Calu3 (cell line): ENCODE measurements at regions not wholly inside any gene's neighbourhood (a gene's known extent, or its start where the extent isn't known, plus 50 kb on each side); places are given as distances from the start of the nearest gene placed in this dataset.

ENCODE experiments used
- BruUV-seq: library from RNA; stranded (reverse); fragments of 400-500 nt; replicated peaks from 2 replicates; lab custom pipeline; 2021; lab: Mats Ljungman, UMichigan
- CTCF ChIA-PET: fragments of 300-600 bp; sonication (Branson Sonifier 250); formaldehyde crosslinking; loops from one replicate; lab custom pipeline; 2022; ENCODE audit warnings: antibody characterized with exemption; lab: Charles Lee
- DNase-seq: peaks from one replicate; pipeline ENCODE4 v3.0.0; 2022
- H3K27ac Mint-ChIP-seq: one replicate; pipeline ENCODE4 v1.8.0; 2022; ENCODE audit warnings: mixed read lengths; ENCODE audit not compliant: unreplicated experiment
- H3K27me3 Mint-ChIP-seq: one replicate; pipeline ENCODE4 v1.8.0; 2022; ENCODE audit warnings: mixed read lengths; ENCODE audit not compliant: unreplicated experiment
- H3K36me3 Mint-ChIP-seq: one replicate; pipeline ENCODE4 v1.8.0; 2022; ENCODE audit warnings: mild to moderate bottlenecking, moderate library complexity, mixed read lengths; ENCODE audit not compliant: insufficient read depth, unreplicated experiment
- H3K4me1 Mint-ChIP-seq: one replicate; pipeline ENCODE4 v1.8.0; 2022; ENCODE audit warnings: mild to moderate bottlenecking, low read depth, mixed read lengths; ENCODE audit not compliant: unreplicated experiment
- H3K4me3 Mint-ChIP-seq: one replicate; pipeline ENCODE4 v1.8.0; 2022; ENCODE audit warnings: mild to moderate bottlenecking, low read depth, moderate library complexity, mixed read lengths; ENCODE audit not compliant: unreplicated experiment
- H3K9me3 Mint-ChIP-seq: one replicate; pipeline ENCODE4 v1.8.0; 2022; ENCODE audit warnings: low read depth, mixed read lengths; ENCODE audit not compliant: unreplicated experiment
- intact Hi-C: fragments of 100-400 bp; cut with micrococcal nuclease; formaldehyde crosslinking; loops from one replicate; pipeline ENCODE4 v1.10.0; 2022; ENCODE audit not compliant: unreplicated experiment
- TF ChIP-seq, protein P1 (sequence below): fragments of 200-600 bp; IDR thresholded peaks from one replicate; pipeline ENCODE4 v1.8.0; 2022; ENCODE audit warnings: antibody characterized with exemption; ENCODE audit not compliant: unreplicated experiment

- CTCF ChIA-PET, result interaction anchor here (0.7 to 0.8 kb wide), 2 partner anchors 41 to 367 kb away, joined by 5 to 7 read pairs; no protein-coding TSS in a partner anchor
- no peak overlapping the region for H3K27ac Mint-ChIP-seq
- no TSS peak for BruUV-seq
These were observed 83.0 kb upstream of the DLG1 start for GRCh38 chr3:197381371-197381770.

DNA sequence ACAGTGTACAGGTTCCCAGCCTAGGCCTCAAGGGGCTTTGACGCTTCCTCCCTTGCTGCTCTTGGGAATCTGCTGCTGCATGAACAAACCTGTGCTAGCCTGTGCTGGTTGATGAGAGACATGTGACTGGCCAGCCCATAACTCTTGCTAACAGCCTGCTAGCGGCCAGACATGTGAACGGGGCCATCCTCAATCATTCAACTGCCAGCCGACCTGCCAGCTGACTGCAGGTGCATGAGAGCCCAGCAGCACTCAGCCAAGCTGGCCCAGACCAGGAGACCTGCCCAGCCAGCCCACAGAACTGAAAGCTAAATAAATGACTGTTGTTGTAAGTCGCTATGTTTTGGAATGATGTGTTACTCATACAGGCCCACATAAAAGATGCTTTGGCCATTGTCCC lies 82.4 kb upstream of the DLG1 start:
- intact Hi-C loops, result no loop called here
- Mint-ChIP-seq H3K4me3 (no peak overlapping the region), H3K36me3 (no peaks in the 10 kb centered on the region), H3K4me1 (no peaks in the 10 kb centered on the region), H3K9me3 (no peaks in the 10 kb centered on the region), H3K27me3 (no peaks in the 10 kb centered on the region), H3K27ac (no peak overlapping the region)
- TF ChIP-seq, protein P1, sequence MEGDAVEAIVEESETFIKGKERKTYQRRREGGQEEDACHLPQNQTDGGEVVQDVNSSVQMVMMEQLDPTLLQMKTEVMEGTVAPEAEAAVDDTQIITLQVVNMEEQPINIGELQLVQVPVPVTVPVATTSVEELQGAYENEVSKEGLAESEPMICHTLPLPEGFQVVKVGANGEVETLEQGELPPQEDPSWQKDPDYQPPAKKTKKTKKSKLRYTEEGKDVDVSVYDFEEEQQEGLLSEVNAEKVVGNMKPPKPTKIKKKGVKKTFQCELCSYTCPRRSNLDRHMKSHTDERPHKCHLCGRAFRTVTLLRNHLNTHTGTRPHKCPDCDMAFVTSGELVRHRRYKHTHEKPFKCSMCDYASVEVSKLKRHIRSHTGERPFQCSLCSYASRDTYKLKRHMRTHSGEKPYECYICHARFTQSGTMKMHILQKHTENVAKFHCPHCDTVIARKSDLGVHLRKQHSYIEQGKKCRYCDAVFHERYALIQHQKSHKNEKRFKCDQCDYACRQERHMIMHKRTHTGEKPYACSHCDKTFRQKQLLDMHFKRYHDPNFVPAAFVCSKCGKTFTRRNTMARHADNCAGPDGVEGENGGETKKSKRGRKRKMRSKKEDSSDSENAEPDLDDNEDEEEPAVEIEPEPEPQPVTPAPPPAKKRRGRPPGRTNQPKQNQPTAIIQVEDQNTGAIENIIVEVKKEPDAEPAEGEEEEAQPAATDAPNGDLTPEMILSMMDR, result no peak
- no TSS peak for BruUV-seq
- CTCF ChIA-PET, result interaction anchor here (0.8 kb wide), 1 partner anchor 41 kb away, joined by 5 read pairs; no protein-coding TSS in a partner anchor
- DNase-seq, result no peak

More at GRCh38 chr3:197381371-197381770, 83.0 kb upstream of the DLG1 start:
- H3K4me3 Mint-ChIP-seq, result no peak overlapping the region
- no peaks in the 10 kb centered on the region for H3K36me3 Mint-ChIP-seq
- TF ChIP-seq, protein P1, result no peak
- no peaks in the 10 kb centered on the region for H3K4me1 Mint-ChIP-seq
- DNase-seq, result no peak
- no peaks in the 10 kb centered on the region for H3K9me3 Mint-ChIP-seq
- H3K27me3 Mint-ChIP-seq, result no peaks in the 10 kb centered on the region
- intact Hi-C loops, result no loop called here

- Mint-ChIP-seq H3K36me3 (no peaks in the 10 kb centered on the region), H3K4me3 (no peak overlapping the region), H3K27me3 (no peaks in the 10 kb centered on the region), H3K27ac (no peak overlapping the region), H3K9me3 (no peaks in the 10 kb centered on the region), H3K4me1 (no peaks in the 10 kb centered on the region)
- intact Hi-C loops, result loop anchor here (10.0 kb wide), 1 partner anchor 126 kb away; no protein-coding TSS in a partner anchor
- DNase-seq, result no peak
- BruUV-seq, result no TSS peak
- TF ChIP-seq, protein P1, result no peak
- CTCF ChIA-PET, result no interaction called here
These were observed 80.7 kb upstream of the DLG1 start for GRCh38 chr3:197378985-197379718.

DNA sequence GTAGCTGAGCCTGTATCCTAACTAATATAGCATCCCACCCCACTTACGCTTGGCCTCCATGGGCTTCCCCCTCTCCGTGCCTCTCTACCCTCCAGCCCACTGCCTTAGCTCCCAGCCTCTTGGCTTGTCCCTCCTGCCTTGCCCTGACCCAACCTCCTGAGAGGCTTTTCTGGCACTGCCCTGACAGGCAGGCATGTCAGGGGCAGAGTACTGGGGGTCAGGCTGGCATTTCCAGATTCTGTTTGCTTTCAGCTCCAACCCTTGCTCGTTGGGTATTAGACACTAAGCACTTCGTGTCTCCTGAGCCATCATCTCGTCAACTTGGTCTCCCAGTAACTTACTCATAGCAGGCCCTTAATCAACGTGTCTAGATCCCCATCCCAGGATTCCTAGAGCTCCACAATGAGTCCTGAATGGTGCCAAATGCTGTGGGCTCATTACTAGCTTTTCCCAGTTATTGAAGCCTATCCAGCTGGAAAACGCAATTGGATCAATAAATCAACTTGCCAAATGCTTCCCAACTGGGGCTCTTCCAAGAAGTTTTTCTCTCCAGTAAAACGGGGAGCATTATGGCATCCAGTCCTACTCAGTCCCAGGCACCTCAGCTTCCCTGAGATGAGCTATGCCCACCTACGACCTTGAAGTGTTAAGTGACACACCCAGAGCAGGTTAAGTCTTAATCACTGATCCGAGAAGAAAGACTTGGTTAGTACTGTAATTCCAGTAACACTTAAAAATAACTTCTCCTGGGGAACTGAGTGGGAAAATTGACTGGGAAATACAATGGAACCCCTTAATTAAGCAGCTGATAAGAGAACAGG lies 78.5 kb upstream of the DLG1 start:
- DNase-seq, result no peak
- no peak overlapping the region for H3K27ac Mint-ChIP-seq
- BruUV-seq, result no TSS peak
- no peaks in the 10 kb centered on the region for H3K36me3 Mint-ChIP-seq
- TF ChIP-seq, protein P1, result no peak
- intact Hi-C loops, result loop anchor here (10.0 kb wide), 1 partner anchor 128 kb away; no protein-coding TSS in a partner anchor
- peaks cover 12% of the 10 kb centered on the region for H3K4me1 Mint-ChIP-seq
- no peaks in the 10 kb centered on the region for H3K9me3 Mint-ChIP-seq
- no peak overlapping the region for H3K4me3 Mint-ChIP-seq
- CTCF ChIA-PET, result no interaction called here
- H3K27me3 Mint-ChIP-seq, result no peaks in the 10 kb centered on the region
